ENCODE measurements at regions not wholly inside any gene's neighbourhood (a gene's known extent, or its start where the extent isn't known, plus 50 kb on each side); places are given as distances from the start of the nearest gene placed in this dataset.

DNA sequence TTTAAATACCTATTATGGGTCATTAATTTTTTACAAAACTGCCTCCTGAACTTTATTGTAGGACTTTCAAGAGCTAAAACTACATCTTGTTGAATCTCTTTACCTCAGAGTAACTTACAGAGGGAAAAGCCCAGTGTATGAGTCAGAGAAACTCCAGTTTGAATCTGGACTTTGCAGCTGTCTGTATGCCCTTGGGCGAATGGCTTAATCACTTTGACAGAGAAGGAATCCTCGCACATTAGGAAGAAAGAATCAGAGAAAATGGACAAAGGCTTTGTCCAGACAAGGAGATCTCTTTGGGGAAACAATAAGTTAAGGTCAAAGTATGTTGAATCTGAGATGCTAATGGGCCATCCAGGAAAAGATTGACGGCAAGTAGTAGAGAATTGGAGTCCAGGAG lies 484.2 kb upstream of the CELF2 start:
- no peaks in the 10 kb centered on the region for H3K9me3 ChIP-seq
- FAIRE-seq (no peak), DNase-seq (ENCODE audit: low read depth in 1 of 2, low spot score in 1 of 2) (no peak), ATAC-seq (no peak)
- no peaks in the 10 kb centered on the region for H3K4me1 ChIP-seq
- H3K4me2 ChIP-seq, result no peak overlapping the region
- WGBS (ENCODE audit: missing lambda C conversion rate), result 1% methylated on average over 3 of the region's 3 CpGs
- TF ChIP-seq, protein P1, sequence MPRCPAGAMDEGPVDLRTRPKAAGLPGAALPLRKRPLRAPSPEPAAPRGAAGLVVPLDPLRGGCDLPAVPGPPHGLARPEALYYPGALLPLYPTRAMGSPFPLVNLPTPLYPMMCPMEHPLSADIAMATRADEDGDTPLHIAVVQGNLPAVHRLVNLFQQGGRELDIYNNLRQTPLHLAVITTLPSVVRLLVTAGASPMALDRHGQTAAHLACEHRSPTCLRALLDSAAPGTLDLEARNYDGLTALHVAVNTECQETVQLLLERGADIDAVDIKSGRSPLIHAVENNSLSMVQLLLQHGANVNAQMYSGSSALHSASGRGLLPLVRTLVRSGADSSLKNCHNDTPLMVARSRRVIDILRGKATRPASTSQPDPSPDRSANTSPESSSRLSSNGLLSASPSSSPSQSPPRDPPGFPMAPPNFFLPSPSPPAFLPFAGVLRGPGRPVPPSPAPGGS (IDR thresholded peaks at IDR 0.05), result no peak
- no peak for TF ChIP-seq CTCF (IDR thresholded peaks at IDR 0.05)
- TF ChIP-seq MAZ (IDR thresholded peaks at IDR 0.05; ENCODE audit: borderline replicate concordance, low read depth, low read length), result no peak
- TF ChIP-seq, protein P2, sequence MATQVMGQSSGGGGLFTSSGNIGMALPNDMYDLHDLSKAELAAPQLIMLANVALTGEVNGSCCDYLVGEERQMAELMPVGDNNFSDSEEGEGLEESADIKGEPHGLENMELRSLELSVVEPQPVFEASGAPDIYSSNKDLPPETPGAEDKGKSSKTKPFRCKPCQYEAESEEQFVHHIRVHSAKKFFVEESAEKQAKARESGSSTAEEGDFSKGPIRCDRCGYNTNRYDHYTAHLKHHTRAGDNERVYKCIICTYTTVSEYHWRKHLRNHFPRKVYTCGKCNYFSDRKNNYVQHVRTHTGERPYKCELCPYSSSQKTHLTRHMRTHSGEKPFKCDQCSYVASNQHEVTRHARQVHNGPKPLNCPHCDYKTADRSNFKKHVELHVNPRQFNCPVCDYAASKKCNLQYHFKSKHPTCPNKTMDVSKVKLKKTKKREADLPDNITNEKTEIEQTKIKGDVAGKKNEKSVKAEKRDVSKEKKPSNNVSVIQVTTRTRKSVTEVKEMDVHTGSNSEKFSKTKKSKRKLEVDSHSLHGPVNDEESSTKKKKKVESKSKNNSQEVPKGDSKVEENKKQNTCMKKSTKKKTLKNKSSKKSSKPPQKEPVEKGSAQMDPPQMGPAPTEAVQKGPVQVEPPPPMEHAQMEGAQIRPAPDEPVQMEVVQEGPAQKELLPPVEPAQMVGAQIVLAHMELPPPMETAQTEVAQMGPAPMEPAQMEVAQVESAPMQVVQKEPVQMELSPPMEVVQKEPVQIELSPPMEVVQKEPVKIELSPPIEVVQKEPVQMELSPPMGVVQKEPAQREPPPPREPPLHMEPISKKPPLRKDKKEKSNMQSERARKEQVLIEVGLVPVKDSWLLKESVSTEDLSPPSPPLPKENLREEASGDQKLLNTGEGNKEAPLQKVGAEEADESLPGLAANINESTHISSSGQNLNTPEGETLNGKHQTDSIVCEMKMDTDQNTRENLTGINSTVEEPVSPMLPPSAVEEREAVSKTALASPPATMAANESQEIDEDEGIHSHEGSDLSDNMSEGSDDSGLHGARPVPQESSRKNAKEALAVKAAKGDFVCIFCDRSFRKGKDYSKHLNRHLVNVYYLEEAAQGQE (IDR thresholded peaks at IDR 0.05), result no peak
- no peak for TF ChIP-seq USF2 (IDR thresholded peaks at IDR 0.05)
- ChIA-PET CTCF (no interaction called here), POLR2A (no interaction called here)
- H3K4me3 ChIP-seq, result no peak overlapping the region
- H3K27ac ChIP-seq, result no peak overlapping the region

GRCh38 chr10:10538326-10538725 lies 479.3 kb upstream of the CELF2 start:
- no peaks in the 10 kb centered on the region for H3K4me1 ChIP-seq
- H3K4me3 ChIP-seq, result no peak overlapping the region
- no peak overlapping the region for H3K4me2 ChIP-seq
- WGBS (ENCODE audit: missing lambda C conversion rate), result 0% methylated on average over 1 of the region's 1 CpG
- ChIA-PET POLR2A (no interaction called here), CTCF (no interaction called here)
- DNase-seq (ENCODE audit: low read depth in 1 of 2, low spot score in 1 of 2), result no peak
- TF ChIP-seq HOXB13 (CRISPR knock-in tag; IDR thresholded peaks at IDR 0.05; ENCODE audit: low read depth), result no peak
- no peak for TF ChIP-seq ZNF302 (CRISPR knock-in tag; IDR thresholded peaks at IDR 0.05)
- TF ChIP-seq RARB (CRISPR knock-in tag; IDR thresholded peaks at IDR 0.05), result no peak
- no peak for TF ChIP-seq FOSL2 (IDR thresholded peaks at IDR 0.05)
- TF ChIP-seq FOSL2 (CRISPR knock-in tag; IDR thresholded peaks at IDR 0.05), result no peak
- TF ChIP-seq BHLHE40 (IDR thresholded peaks at IDR 0.05; ENCODE audit: low read depth, low read length), result no peak
- TF ChIP-seq SMC3 (IDR thresholded peaks at IDR 0.05), result no peak
- TF ChIP-seq, protein P3, sequence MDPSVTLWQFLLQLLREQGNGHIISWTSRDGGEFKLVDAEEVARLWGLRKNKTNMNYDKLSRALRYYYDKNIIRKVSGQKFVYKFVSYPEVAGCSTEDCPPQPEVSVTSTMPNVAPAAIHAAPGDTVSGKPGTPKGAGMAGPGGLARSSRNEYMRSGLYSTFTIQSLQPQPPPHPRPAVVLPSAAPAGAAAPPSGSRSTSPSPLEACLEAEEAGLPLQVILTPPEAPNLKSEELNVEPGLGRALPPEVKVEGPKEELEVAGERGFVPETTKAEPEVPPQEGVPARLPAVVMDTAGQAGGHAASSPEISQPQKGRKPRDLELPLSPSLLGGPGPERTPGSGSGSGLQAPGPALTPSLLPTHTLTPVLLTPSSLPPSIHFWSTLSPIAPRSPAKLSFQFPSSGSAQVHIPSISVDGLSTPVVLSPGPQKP (IDR thresholded peaks at IDR 0.05; ENCODE audit: low read depth, low read length), result no peak
- no peak for TF ChIP-seq HOXA7 (CRISPR knock-in tag; IDR thresholded peaks at IDR 0.05)
- no peak for TF ChIP-seq RAD21 (conservative IDR thresholded peaks at IDR 0.05 in 1 of 2, IDR thresholded peaks at IDR 0.05 in 1 of 2)
- no peak for TF ChIP-seq ATOH8 (CRISPR knock-in tag; IDR thresholded peaks at IDR 0.05; ENCODE audit: low read depth)
- TF ChIP-seq KDM1A (IDR thresholded peaks at IDR 0.05; ENCODE audit: low read depth), result no peak
- ATAC-seq, result no peak
- H3K27ac ChIP-seq, result no peak overlapping the region
- no peaks in the 10 kb centered on the region for H3K9me3 ChIP-seq
- no peak for FAIRE-seq
